Right ventricle myocardium superior (tissue), 1 donor: ENCODE measurements at regions not wholly inside any gene's neighbourhood (a gene's known extent, or its start where the extent isn't known, plus 50 kb on each side); places are given as distances from the start of the nearest gene placed in this dataset.
"Not testable (repeated sequence)": the region's sequence is repeated elsewhere in the genome, so short reads cannot be mapped to it uniquely, and the experiment has no call there.

Experiments used
- ATAC-seq: fragments of 200-7000 bp; cut with Tn5 transposase; one replicate; pipeline ENCODE4 v1.9.1; 2020; ENCODE audit warnings: mild to moderate bottlenecking; ENCODE audit not compliant: poor library complexity
- DNase-seq: peaks from one replicate; pipeline ENCODE4 v3.0.0-alpha.2; 2020
- intact Hi-C: fragments of 100-400 bp; cut with DNase I; formaldehyde crosslinking; loops from one replicate; pipeline ENCODE4 v1.11.2; 2022
- donor health status: DM: no; HTN: yes; CAD: no; lungs with severe emphysema.

DNA sequence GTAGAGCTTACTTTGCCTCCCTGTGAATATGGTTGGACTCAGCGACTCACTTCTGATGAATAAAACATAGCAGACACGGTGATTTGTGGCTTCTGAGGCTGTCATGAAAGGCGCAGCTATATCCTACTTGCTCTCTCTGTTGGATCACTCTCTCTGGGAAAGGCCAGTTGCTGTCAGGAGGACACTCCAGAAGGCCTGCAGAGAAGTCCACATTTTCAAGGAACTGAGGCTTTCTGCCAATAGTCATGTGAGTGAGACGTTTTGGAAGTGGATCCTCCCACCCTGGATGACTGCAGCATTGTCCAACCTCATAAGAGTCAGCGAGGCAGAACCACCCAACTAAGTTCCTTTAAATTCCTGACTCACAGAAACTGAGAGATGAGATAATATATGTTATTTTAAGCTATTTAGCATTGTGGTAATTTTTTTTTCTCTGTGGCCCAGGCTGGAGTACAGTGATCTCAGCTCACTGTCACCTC is 156.0 kb upstream of the MAST4 start:
- intact Hi-C loops: no loop called here
- ATAC-seq (peak; percentile 87), DNase-seq (no peak)

DNA sequence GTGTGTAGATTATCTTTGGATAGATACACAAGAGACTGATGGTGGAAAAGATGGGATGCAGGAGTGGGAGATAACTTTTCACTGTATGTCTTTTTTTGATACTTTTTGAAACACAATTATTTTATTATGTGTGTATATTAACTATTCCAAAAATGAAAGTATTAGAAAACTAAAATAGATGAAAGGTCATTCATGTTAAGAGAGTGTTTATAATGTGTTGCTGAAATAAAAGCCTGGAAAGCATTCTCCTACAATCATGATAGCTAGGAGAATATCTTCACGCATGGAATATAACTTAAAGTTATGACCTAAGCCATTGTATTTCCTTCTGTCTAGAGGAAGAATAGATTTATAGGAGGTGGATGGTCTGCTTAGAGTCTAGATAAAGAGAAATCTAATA is 154.8 kb upstream of the MAST4 start:
- intact Hi-C loops: no loop called here
- ATAC-seq: no peak
- DNase-seq: no peak

- intact Hi-C loops: no loop called here
- DNase-seq (peak; percentile 54), ATAC-seq (no peak)
Measured at GRCh38 chr5:66442951-66443445, 153.2 kb upstream of the MAST4 start.

- DNase-seq (no peak), ATAC-seq (no peak)
- intact Hi-C loops: no loop called here
Measured at GRCh38 chr5:66443462-66444130, 152.6 kb upstream of the MAST4 start.

GRCh38 chr5:66448070-66448469 is 148.1 kb upstream of the MAST4 start:
- DNase-seq, intact Hi-C loops, ATAC-seq: not testable (repeated sequence)

- intact Hi-C loops: no loop called here
- no peak for ATAC-seq
- DNase-seq: no peak
Measured at GRCh38 chr5:66450237-66450636, 146.0 kb upstream of the MAST4 start.

DNA sequence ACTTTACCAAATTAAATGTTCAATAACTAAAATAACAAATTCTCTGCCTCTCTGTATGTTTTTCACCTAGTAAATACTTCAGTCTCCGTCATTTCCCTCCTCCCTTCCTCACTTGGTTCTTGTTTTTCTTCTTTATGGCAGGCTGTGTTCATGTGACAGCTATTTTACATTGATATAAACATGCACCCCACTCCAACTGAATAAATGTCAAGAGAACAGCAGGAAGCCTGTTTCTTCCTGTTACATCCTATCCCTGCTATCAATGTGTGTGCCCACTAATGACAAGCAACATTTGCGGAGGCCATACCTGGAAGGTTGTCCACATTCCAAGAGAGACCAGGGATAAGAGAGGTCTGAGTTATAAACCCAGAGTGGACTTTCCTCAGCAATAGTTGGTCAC is 145.2 kb upstream of the MAST4 start:
- no peak for ATAC-seq
- intact Hi-C loops: no loop called here
- no peak for DNase-seq

- intact Hi-C loops: no loop called here
- DNase-seq (no peak), ATAC-seq (no peak)
Measured at GRCh38 chr5:66452109-66452508, 144.1 kb upstream of the MAST4 start.

GRCh38 chr5:66454186-66455078 is 141.8 kb upstream of the MAST4 start:
- ATAC-seq: peak; percentile 12
- DNase-seq: no peak
- intact Hi-C loops: no loop called here

- DNase-seq (no peak), ATAC-seq (no peak)
- intact Hi-C loops: no loop called here
Measured at GRCh38 chr5:66459728-66460127, 136.5 kb upstream of the MAST4 start.

DNA sequence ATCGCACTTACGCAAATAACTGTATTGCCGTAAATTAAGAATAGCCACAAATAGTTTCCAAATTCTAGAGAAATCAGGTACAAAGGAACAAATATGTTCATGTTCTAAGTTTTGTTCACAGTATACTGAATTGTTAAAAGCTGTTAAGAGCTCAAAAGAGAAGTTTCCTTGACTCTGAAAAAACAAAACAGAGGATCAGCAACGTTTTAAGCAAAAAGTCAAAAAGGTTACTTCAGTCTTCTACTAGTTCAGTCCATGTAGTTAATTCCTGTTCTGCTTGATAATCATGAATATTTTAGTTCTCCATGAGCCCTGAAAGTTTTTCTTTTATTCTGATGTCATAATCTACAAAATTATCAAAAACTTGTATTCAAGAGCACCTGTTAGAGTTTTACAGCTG is 128.6 kb upstream of the MAST4 start:
- DNase-seq (no peak), ATAC-seq (no peak)
- intact Hi-C loops: no loop called here

- ATAC-seq: no peak
- intact Hi-C loops: no loop called here
- DNase-seq: no peak
Measured at GRCh38 chr5:66469684-66470083, 126.5 kb upstream of the MAST4 start.

DNA sequence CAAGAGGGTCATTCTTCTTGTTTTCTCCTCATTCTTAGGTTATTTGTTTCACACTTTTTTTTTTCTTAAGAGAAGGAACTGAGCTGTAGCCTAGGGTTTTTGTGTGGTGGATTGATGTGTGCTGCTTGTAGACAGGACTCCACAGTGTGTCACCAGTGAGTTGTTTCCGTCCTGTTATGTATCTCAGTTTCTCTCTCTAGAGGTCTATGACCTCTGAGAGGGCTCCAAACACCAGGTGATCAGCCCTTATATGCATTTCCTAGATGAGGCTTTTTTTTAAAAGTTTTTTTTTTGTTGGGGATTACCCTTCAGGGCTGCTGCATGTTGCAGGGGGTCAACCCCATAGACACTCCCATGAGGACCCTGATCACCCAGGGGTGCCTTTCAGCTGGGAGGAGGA is 124.2 kb upstream of the MAST4 start:
- intact Hi-C loops: no loop called here
- DNase-seq (no peak), ATAC-seq (no peak)

DNA sequence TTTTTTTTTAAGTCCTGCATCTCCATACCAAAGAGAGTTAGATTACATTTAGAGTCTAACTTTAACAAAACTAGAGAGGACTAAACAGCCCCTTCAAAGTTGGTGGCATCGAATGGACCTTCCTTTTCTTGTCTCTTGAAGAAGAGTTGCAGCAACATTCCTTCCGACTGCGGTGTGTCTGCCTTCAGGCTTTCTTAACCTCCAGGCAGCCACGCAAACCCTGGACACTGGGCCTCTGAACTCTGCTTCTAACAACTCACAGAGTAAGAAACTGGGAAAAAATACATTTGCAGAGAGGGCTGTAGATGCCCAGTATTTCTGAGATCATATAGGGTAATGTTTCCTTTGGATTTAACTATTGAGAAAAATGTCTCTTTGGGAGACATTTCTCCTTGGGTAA is 120.5 kb upstream of the MAST4 start:
- intact Hi-C loops: no loop called here
- ATAC-seq (no peak), DNase-seq (no peak)

DNA sequence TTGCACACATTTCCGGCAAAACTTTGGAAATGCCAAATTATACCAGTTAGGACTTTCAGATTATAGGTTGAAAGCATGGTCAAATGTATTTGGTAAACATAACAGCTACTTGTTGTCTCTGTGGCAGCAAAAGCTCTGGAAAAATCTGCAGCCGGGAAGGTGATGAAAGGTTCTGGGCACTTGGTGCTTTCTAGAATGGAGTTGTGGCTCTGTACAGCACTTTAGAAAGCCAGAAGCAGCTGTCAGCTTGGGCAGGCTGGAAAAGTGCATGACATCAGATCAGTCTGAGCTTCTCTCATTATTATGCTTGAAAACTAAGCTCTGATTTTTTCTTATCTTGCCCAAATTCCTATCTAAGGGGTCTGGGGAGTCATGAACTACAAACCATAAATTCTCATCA is 118.6 kb upstream of the MAST4 start:
- DNase-seq (peak; percentile 50), ATAC-seq (peak; percentile 94)
- intact Hi-C loops: no loop called here

DNA sequence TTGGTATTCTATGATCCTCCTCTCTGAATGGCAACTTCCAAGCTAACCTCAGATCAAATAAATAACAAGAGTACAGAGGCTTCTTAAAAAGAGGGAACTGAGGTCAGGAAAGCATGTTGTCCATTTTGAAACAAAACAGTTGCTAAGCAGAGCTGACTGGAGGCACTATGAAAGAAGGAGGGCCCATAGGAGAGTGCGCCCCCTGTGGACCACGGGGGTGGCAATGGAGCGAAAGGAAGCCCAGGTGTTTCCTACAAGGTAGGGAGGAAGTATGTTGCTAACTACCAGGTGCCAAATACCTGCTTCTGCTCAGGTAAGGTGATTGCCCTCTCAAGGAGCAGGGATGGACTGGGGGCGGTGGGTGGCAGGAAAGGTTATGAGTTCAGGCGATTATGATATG is 101.8 kb upstream of the MAST4 start:
- no peak for ATAC-seq
- no peak for DNase-seq
- intact Hi-C loops: no loop called here

- intact Hi-C loops: loop anchor here (5.0 kb wide), 1 partner anchor 191 kb away; no protein-coding TSS in a partner anchor
- peak; percentile 92 for ATAC-seq
- DNase-seq: no peak
Measured at GRCh38 chr5:66498791-66499207, 97.4 kb upstream of the MAST4 start.

DNA sequence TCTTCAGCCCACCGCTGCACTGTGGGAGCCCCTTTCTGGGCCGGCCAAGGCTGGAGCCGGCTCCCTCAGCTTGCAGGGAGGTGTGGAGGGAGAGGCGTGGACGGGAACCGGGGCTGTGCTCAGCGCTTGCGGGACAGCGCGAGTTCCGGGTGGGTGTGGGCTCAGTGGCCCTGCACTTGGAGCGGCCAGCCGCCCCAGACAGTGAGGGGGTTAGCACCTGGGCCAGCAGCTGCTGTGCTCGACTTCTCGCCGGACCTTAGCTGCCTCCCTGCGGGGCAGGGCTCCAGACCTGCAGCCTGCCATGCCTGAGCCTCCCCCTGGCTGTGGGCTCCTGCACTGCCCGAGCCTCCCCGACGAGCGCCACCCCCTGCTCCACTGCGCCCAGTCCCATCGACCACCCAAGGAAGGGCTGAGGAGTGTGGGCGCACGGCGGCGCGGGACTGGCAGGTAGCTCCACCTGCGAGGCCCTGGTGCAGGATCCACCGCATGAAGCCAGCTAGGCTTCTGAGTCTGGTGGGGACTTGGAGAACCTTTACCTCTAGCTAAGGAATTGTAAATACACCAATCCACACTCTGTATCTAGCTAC is 92.9 kb upstream of the MAST4 start:
- intact Hi-C loops: no loop called here
- no peak for DNase-seq
- ATAC-seq: no peak

- ATAC-seq (no peak), DNase-seq (no peak)
- intact Hi-C loops: no loop called here
Measured at GRCh38 chr5:66507106-66507505, 89.1 kb upstream of the MAST4 start.

- intact Hi-C loops: no loop called here
- ATAC-seq (no peak), DNase-seq (no peak)
Measured at GRCh38 chr5:66511491-66511890, 84.7 kb upstream of the MAST4 start.
